IMR-90 (cell line): ENCODE measurements at regions not wholly inside any gene's neighbourhood (a gene's known extent, or its start where the extent isn't known, plus 50 kb on each side); places are given as distances from the start of the nearest gene placed in this dataset.

Source experiments
- ATAC-seq: fragments of 200-7000 bp; cut with Tn5 transposase; 2 replicates; pipeline ENCODE4 v1.9.1; 2020; ENCODE audit warnings: low read depth, mild to moderate bottlenecking, moderate library complexity
- BruUV-seq: library from RNA; stranded (reverse); fragments of 400-500 nt; replicated peaks from 2 replicates; lab custom pipeline; 2021; lab: Mats Ljungman, UMichigan
- CTCF ChIA-PET: fragments of 300-600 bp; formaldehyde crosslinking; extraction: SDS; loops from one replicate; lab custom pipeline; 2021; ENCODE audit warnings: antibody characterized with exemption; lab: Yijun Ruan, JAX
- POLR2A ChIA-PET: fragments of 300-600 bp; sonication (Branson Sonifier 250); formaldehyde crosslinking; loops from one replicate; lab custom pipeline; 2022; ENCODE audit warnings: antibody characterized with exemption; ENCODE audit not compliant: unreplicated experiment; lab: Charles Lee
- DNase-seq: peaks from one replicate; pipeline ENCODE4 v3.0.0; 2013
- H2AFZ ChIP-seq: replicated peaks from 2 replicates; pipeline ENCODE3; 2013; ENCODE audit warnings: low read length, mild to moderate bottlenecking; ENCODE audit not compliant: poor library complexity
- H2AK5ac ChIP-seq: 2 replicates; pipeline ENCODE4 v1.6.1; 2013; ENCODE audit warnings: low read depth, low read length, inconsistent platforms
- H2AK9ac ChIP-seq: replicated peaks from 2 replicates; pipeline ENCODE3; 2013; ENCODE audit warnings: mild to moderate bottlenecking, low read depth, low read length, moderate library complexity; ENCODE audit not compliant: poor library complexity
- H2BK120ac ChIP-seq: 2 replicates; pipeline ENCODE4 v1.6.1; 2013; ENCODE audit warnings: low read depth, low read length, inconsistent platforms
- H2BK15ac ChIP-seq: 3 replicates; pipeline ENCODE4 v1.6.1; 2013; ENCODE audit warnings: low read depth, low read length, inconsistent platforms
- H2BK20ac ChIP-seq: 2 replicates; pipeline ENCODE4 v1.6.1; 2013; ENCODE audit warnings: low read depth, mild to moderate bottlenecking, inconsistent platforms, low read length, moderate library complexity
- H2BK5ac ChIP-seq: 2 replicates; pipeline ENCODE4 v1.6.1; 2013; ENCODE audit warnings: mild to moderate bottlenecking, low read depth, low read length, inconsistent platforms; ENCODE audit not compliant: poor library complexity, severe bottlenecking
- H3K14ac ChIP-seq: replicated peaks from 2 replicates; pipeline ENCODE4 v1.6.1; 2013; ENCODE audit warnings: low read depth, low read length, inconsistent platforms
- H3K18ac ChIP-seq: 2 replicates; pipeline ENCODE4 v1.6.1; 2013; ENCODE audit warnings: low read depth, low read length, control low read depth
- H3K23ac ChIP-seq: 2 replicates; pipeline ENCODE4 v1.6.1; 2013; ENCODE audit warnings: low read depth, low read length, inconsistent platforms
- H3K27ac ChIP-seq: 2 replicates; pipeline ENCODE4 v1.5.1; 2013; ENCODE audit warnings: mild to moderate bottlenecking, control low read depth, low read length; ENCODE audit not compliant: insufficient read depth
- H3K27me3 ChIP-seq: 2 replicates; pipeline ENCODE4 v1.6.1; 2013; ENCODE audit warnings: low read length; ENCODE audit not compliant: control insufficient read depth, insufficient read depth
- H3K36me3 ChIP-seq: 2 replicates; pipeline ENCODE4 v1.6.1; 2013; ENCODE audit warnings: low read length, mixed read lengths; ENCODE audit not compliant: control insufficient read depth, insufficient read depth
- H3K4ac ChIP-seq: 2 replicates; pipeline ENCODE4 v1.6.1; 2013; ENCODE audit warnings: low read depth, low read length, inconsistent platforms
- H3K4me1 ChIP-seq: 2 replicates; pipeline ENCODE4 v1.6.1; 2013; ENCODE audit warnings: low read length, mixed read lengths; ENCODE audit not compliant: control insufficient read depth, insufficient read depth
- H3K4me2 ChIP-seq: 2 replicates; pipeline ENCODE4 v1.6.1; 2013; ENCODE audit warnings: low read depth, mild to moderate bottlenecking, control low read depth, low read length, moderate library complexity
- H3K4me3 ChIP-seq: 2 replicates; pipeline ENCODE4 v1.5.1; 2013; ENCODE audit warnings: low read depth, mild to moderate bottlenecking, control low read depth, low read length, moderate library complexity; ENCODE audit not compliant: insufficient read depth
- H3K56ac ChIP-seq: 2 replicates; pipeline ENCODE4 v1.6.1; 2013; ENCODE audit warnings: low read length, inconsistent platforms; ENCODE audit not compliant: insufficient read depth; ENCODE audit errors: extremely low read depth
- H3K79me1 ChIP-seq, 2 experiments: 2 replicates each; pipeline ENCODE4 v1.6.1; 2013; ENCODE audit warnings: low read length in 2 of 2, inconsistent platforms in 1 of 2, low read depth in 1 of 2
- H3K9ac ChIP-seq: 2 replicates; pipeline ENCODE4 v1.6.1; 2013; ENCODE audit warnings: low read depth, low read length, control low read depth
- H3K9me1 ChIP-seq: 2 replicates; pipeline ENCODE4 v1.6.1; 2013; ENCODE audit warnings: low read length, inconsistent platforms; ENCODE audit not compliant: insufficient read depth
- H3K9me3 ChIP-seq: 2 replicates; pipeline ENCODE4 v1.6.1; 2013; ENCODE audit warnings: low read length; ENCODE audit not compliant: control insufficient read depth, insufficient read depth
- H4K20me1 ChIP-seq: 2 replicates; pipeline ENCODE4 v1.6.1; 2013; ENCODE audit warnings: low read length, inconsistent platforms; ENCODE audit not compliant: insufficient read depth
- H4K5ac ChIP-seq: 2 replicates; pipeline ENCODE4 v1.6.1; 2013; ENCODE audit warnings: mild to moderate bottlenecking, low read depth, low read length, control low read depth
- H4K8ac ChIP-seq, 2 experiments: 2 replicates each; pipeline ENCODE4 v1.6.1; 2013; ENCODE audit warnings: low read depth in 2 of 2, low read length in 2 of 2, control low read depth in 1 of 2, inconsistent platforms in 1 of 2
- H4K91ac ChIP-seq: 2 replicates; pipeline ENCODE4 v1.6.1; 2013; ENCODE audit warnings: low read depth, low read length, inconsistent platforms; ENCODE audit not compliant: insufficient read depth
- BHLHE40 ChIP-seq: fragments of 150-350 bp; IDR thresholded peaks from 2 replicates; pipeline ENCODE4 v1.6.1; 2016; ENCODE audit warnings: mild to moderate bottlenecking, low read depth, low read length
- ELK1 ChIP-seq: fragments of 150-350 bp; IDR thresholded peaks from 2 replicates; pipeline ENCODE4 v1.6.1; 2016; ENCODE audit warnings: low read depth, mild to moderate bottlenecking, low read length, moderate library complexity, borderline replicate concordance
- NFE2L2 ChIP-seq: fragments of 150-350 bp; IDR thresholded peaks from 2 replicates; pipeline ENCODE4 v1.6.1; 2016; ENCODE audit warnings: low read depth, mild to moderate bottlenecking, low read length
- RAD21 ChIP-seq: IDR thresholded peaks from 2 replicates; pipeline ENCODE4 v1.6.1; 2012; ENCODE audit warnings: low read length, improper control_type of control experiment
- RCOR1 ChIP-seq: IDR thresholded peaks from 2 replicates; pipeline ENCODE4 v1.6.1; 2012; ENCODE audit warnings: mild to moderate bottlenecking, low read length, improper control_type of control experiment; ENCODE audit not compliant: insufficient replicate concordance
- RFX5 ChIP-seq: IDR thresholded peaks from 2 replicates; pipeline ENCODE4 v1.8.0; 2012; ENCODE audit warnings: low read depth, mild to moderate bottlenecking, low read length, moderate library complexity
- SMC3 ChIP-seq: fragments of 150-350 bp; IDR thresholded peaks from 2 replicates; pipeline ENCODE4 v1.6.1; 2016; ENCODE audit warnings: low read depth, mild to moderate bottlenecking, antibody characterized with exemption, low read length, moderate library complexity
- USF2 ChIP-seq: fragments of 150-350 bp; IDR thresholded peaks from 2 replicates; pipeline ENCODE4 v1.6.1; 2017; ENCODE audit warnings: mild to moderate bottlenecking, antibody characterized with exemption, low read length, low read depth
- WGBS, 2 experiments: methylation state at CpG; one replicate each; pipeline versions ENCODE4 v1.1.5 to v1.1.7; 2013; ENCODE audit warnings: missing lambda C conversion rate in 2 of 2; ENCODE audit not compliant: insufficient read length in 1 of 2; ENCODE audit errors: extremely low coverage in 2 of 2; 5-methylcytosine and 5-hydroxymethylcytosine counted together
- dilution Hi-C: fragments of 300-500 bp; cut with HindIII; formaldehyde crosslinking; loops from one replicate; pipeline ENCODE4 v1.14.3; 2018; ENCODE audit warnings: low sequenced_read_pairs; ENCODE audit not compliant: unreplicated experiment
- in situ Hi-C: fragments of 300-500 bp; cut with MboI; formaldehyde crosslinking; loops from 3 replicates; pipeline ENCODE4 v1.14.3; 2019; ENCODE audit warnings: low sequenced_read_pairs, inconsistent platforms, mixed read lengths
- intact Hi-C: fragments of 100-400 bp; cut with micrococcal nuclease; formaldehyde crosslinking; loops from 2 replicates; pipeline ENCODE4 v1.10.0; 2022

GRCh38 chr16:72639494-72639893 is 408.4 kb downstream of the ZFHX3 start:
- Histone ChIP-seq H3K18ac (no peak overlapping the region), H3K4me3 (no peak overlapping the region), H2AK9ac (no peak overlapping the region), H3K14ac (no peak overlapping the region), H3K9me3 (peaks cover 3% of the 10 kb centered on the region; the same call in 1 of the 2 replicates), H2AK5ac (no peak overlapping the region), H3K79me1 (no peaks in the 10 kb centered on the region), H3K4me2 (no peak overlapping the region), H3K4me1 (no peaks in the 10 kb centered on the region), H2BK15ac (no peak overlapping the region), H3K23ac (no peak overlapping the region), H2BK20ac (no peak overlapping the region), H4K5ac (no peak overlapping the region), H3K27ac (no peak overlapping the region), H3K9me1 (no peaks in the 10 kb centered on the region), H4K91ac (no peak overlapping the region), H4K8ac (no peak overlapping the region), H2AFZ (no peak overlapping the region), H4K20me1 (no peaks in the 10 kb centered on the region), H3K4ac (no peak overlapping the region), H3K27me3 (no peaks in the 10 kb centered on the region), H3K9ac (no peak overlapping the region), H3K36me3 (no peaks in the 10 kb centered on the region), H2BK120ac (no peak overlapping the region), H2BK5ac (no peak overlapping the region), H3K56ac (no peak overlapping the region)
- in situ Hi-C loops (no loop called here), dilution Hi-C loops (no loop called here), intact Hi-C loops (no loop called here)
- POLR2A ChIA-PET, result no interaction called here
- TF ChIP-seq RCOR1 (no peak), USF2 (no peak), BHLHE40 (no peak), RFX5 (no peak), SMC3 (no peak), NFE2L2 (no peak), ELK1 (no peak), RAD21 (no peak)
- no CpG with 5 or more reads among the region's 1 CpG for WGBS, 2 experiments
- no TSS peak for BruUV-seq
- ATAC-seq, result no peak
- DNase-seq, result no peak
- CTCF ChIA-PET, result no interaction called here
